ENCODE measurements at regions not wholly inside any gene's neighbourhood (a gene's known extent, or its start where the extent isn't known, plus 50 kb on each side); places are given as distances from the start of the nearest gene placed in this dataset.
"Not testable (repeated sequence)": the region's sequence is repeated elsewhere in the genome, so short reads cannot be mapped to it uniquely, and the experiment has no call there.

- in situ Hi-C loops (cut with MboI; ENCODE audit: low pct_ligation_motif_present in 1 of 4, low pct_unique_long_range_greater_than_20kb in 1 of 4, low sequenced_read_pairs in 3 of 4), result no loop called here
- DNase-seq, result no peak
- Histone ChIP-seq H3K9me3 (no peaks in the 10 kb centered on the region), H3K27me3 (no peaks in the 10 kb centered on the region), H3K4me1 (no peaks in the 10 kb centered on the region), H3K36me3 (no peaks in the 10 kb centered on the region), H3K27ac (no peak overlapping the region), H3K4me3 (no peak overlapping the region)
- TF ChIP-seq POLR2A (IDR thresholded peaks at IDR 0.05) (no peak), POLR2AphosphoS5 (IDR thresholded peaks at IDR 0.05) (no peak), EP300 (IDR thresholded peaks at IDR 0.05; ENCODE audit: low read depth) (no peak)
- intact Hi-C loops (cut with DNase I; ENCODE audit: low total_unique reads), result no loop called here
- 75 to 76% methylated on average over 3 of the region's 3 CpGs for WGBS, 2 donors (ENCODE audit: low coverage in 1 of 2)
These were observed 519.2 kb upstream of the SLITRK6 start for GRCh38 chr13:86318450-86318849.

- 69 to 77% methylated on average over 3 of the region's 3 CpGs for WGBS, 2 donors (ENCODE audit: low coverage in 1 of 2)
- intact Hi-C loops (cut with DNase I; ENCODE audit: low total_unique reads) (no loop called here), in situ Hi-C loops (cut with MboI; ENCODE audit: low pct_ligation_motif_present in 1 of 4, low pct_unique_long_range_greater_than_20kb in 1 of 4, low sequenced_read_pairs in 3 of 4) (no loop called here)
- DNase-seq, result no peak
- no peaks in the 10 kb centered on the region for H3K4me1 ChIP-seq
- no peaks in the 10 kb centered on the region for H3K9me3 ChIP-seq
- TF ChIP-seq POLR2AphosphoS5 (IDR thresholded peaks at IDR 0.05) (no peak), CTCF (IDR thresholded peaks at IDR 0.05) (no peak), EP300 (IDR thresholded peaks at IDR 0.05; ENCODE audit: low read depth) (no peak), POLR2A (IDR thresholded peaks at IDR 0.05) (no peak)
- H3K4me3 ChIP-seq, result no peak overlapping the region
- H3K27ac ChIP-seq, result no peak overlapping the region
- H3K36me3 ChIP-seq, result no peaks in the 10 kb centered on the region
- no peaks in the 10 kb centered on the region for H3K27me3 ChIP-seq
These were observed 525.0 kb upstream of the SLITRK6 start for GRCh38 chr13:86324191-86324590.

- WGBS, 2 donors (ENCODE audit: low coverage in 1 of 2), result 53 to 76% methylated on average over 2 of the region's 2 CpGs
- Histone ChIP-seq H3K4me3 (no peak overlapping the region), H3K27ac (no peak overlapping the region), H3K36me3 (no peaks in the 10 kb centered on the region), H3K27me3 (no peaks in the 10 kb centered on the region), H3K4me1 (no peaks in the 10 kb centered on the region), H3K9me3 (no peaks in the 10 kb centered on the region)
- in situ Hi-C loops (cut with MboI; ENCODE audit: low pct_ligation_motif_present in 1 of 4, low pct_unique_long_range_greater_than_20kb in 1 of 4, low sequenced_read_pairs in 3 of 4), result no loop called here
- intact Hi-C loops (cut with DNase I; ENCODE audit: low total_unique reads), result no loop called here
- DNase-seq, result no peak
- TF ChIP-seq CTCF (IDR thresholded peaks at IDR 0.05), result no peak
- TF ChIP-seq EP300 (IDR thresholded peaks at IDR 0.05; ENCODE audit: low read depth), result no peak
- TF ChIP-seq POLR2AphosphoS5 (IDR thresholded peaks at IDR 0.05), result no peak
- no peak for TF ChIP-seq POLR2A (IDR thresholded peaks at IDR 0.05)
These were observed 556.1 kb upstream of the SLITRK6 start for GRCh38 chr13:86355301-86355700.

GRCh38 chr13:86357106-86357505, 557.9 kb upstream of the SLITRK6 start:
- no peak for TF ChIP-seq POLR2AphosphoS5 (IDR thresholded peaks at IDR 0.05)
- no peak for TF ChIP-seq EP300 (IDR thresholded peaks at IDR 0.05; ENCODE audit: low read depth)
- H3K36me3 ChIP-seq, result no peaks in the 10 kb centered on the region
- intact Hi-C loops (cut with DNase I; ENCODE audit: low total_unique reads) (no loop called here), in situ Hi-C loops (cut with MboI; ENCODE audit: low pct_ligation_motif_present in 1 of 4, low pct_unique_long_range_greater_than_20kb in 1 of 4, low sequenced_read_pairs in 3 of 4) (no loop called here)
- no peak for DNase-seq
- H3K27ac ChIP-seq, result no peak overlapping the region
- no peaks in the 10 kb centered on the region for H3K9me3 ChIP-seq
- no peaks in the 10 kb centered on the region for H3K27me3 ChIP-seq
- 40 to 63% methylated on average over 1 of the region's 1 CpG for WGBS, 2 donors (ENCODE audit: low coverage in 1 of 2)
- no peaks in the 10 kb centered on the region for H3K4me1 ChIP-seq
- no peak overlapping the region for H3K4me3 ChIP-seq

- H3K9me3 ChIP-seq; DNase-seq; H3K36me3 ChIP-seq; H3K4me3 ChIP-seq; H3K27me3 ChIP-seq; H3K4me1 ChIP-seq; H3K27ac ChIP-seq; intact Hi-C loops (cut with DNase I; ENCODE audit: low total_unique reads); in situ Hi-C loops (cut with MboI; ENCODE audit: low pct_ligation_motif_present in 1 of 4, low pct_unique_long_range_greater_than_20kb in 1 of 4, low sequenced_read_pairs in 3 of 4): not testable (repeated sequence)
- 86 to 93% methylated on average over 5 of the region's 5 CpGs for WGBS, 2 donors (ENCODE audit: low coverage in 1 of 2)
These were observed 564.5 kb upstream of the SLITRK6 start for GRCh38 chr13:86363749-86364148.

- peaks cover 0 to 3% of the 10 kb centered on the region in 2 donors for H3K9me3 ChIP-seq
- no peaks in the 10 kb centered on the region for H3K4me1 ChIP-seq
- TF ChIP-seq POLR2AphosphoS5 (IDR thresholded peaks at IDR 0.05), result no peak
- H3K4me3 ChIP-seq, result no peak overlapping the region
- DNase-seq, result no peak
- H3K27ac ChIP-seq, result no peak overlapping the region
- intact Hi-C loops (cut with DNase I; ENCODE audit: low total_unique reads) (no loop called here), in situ Hi-C loops (cut with MboI; ENCODE audit: low pct_ligation_motif_present in 1 of 4, low pct_unique_long_range_greater_than_20kb in 1 of 4, low sequenced_read_pairs in 3 of 4) (no loop called here)
- 85 to 87% methylated on average over 12 of the region's 12 CpGs for WGBS, 2 donors (ENCODE audit: low coverage in 1 of 2)
- no peaks in the 10 kb centered on the region for H3K36me3 ChIP-seq
- H3K27me3 ChIP-seq, result no peaks in the 10 kb centered on the region
These were observed 569.7 kb upstream of the SLITRK6 start for GRCh38 chr13:86368924-86369323.

Data from transverse colon (tissue), 4 donors.